Activated CD4-positive, alpha-beta T cell treated with anti-CD3 and anti-CD28 coated beads, Interleukin-2, Interleukin-6, amounts not matched to agents 100 ng/mL and 50 ng/mL, durations not matched to agents 16 hours and 8 hours (primary cell): ENCODE measurements at regions not wholly inside any gene's neighbourhood (a gene's known extent, or its start where the extent isn't known, plus 50 kb on each side); places are given as distances from the start of the nearest gene placed in this dataset.
"Not testable (repeated sequence)": the region's sequence is repeated elsewhere in the genome, so short reads cannot be mapped to it uniquely, and the experiment has no call there.

Experiments
- DNase-seq: peaks from one replicate; pipeline ENCODE4 v3.0.0-alpha.2; 2020

DNA sequence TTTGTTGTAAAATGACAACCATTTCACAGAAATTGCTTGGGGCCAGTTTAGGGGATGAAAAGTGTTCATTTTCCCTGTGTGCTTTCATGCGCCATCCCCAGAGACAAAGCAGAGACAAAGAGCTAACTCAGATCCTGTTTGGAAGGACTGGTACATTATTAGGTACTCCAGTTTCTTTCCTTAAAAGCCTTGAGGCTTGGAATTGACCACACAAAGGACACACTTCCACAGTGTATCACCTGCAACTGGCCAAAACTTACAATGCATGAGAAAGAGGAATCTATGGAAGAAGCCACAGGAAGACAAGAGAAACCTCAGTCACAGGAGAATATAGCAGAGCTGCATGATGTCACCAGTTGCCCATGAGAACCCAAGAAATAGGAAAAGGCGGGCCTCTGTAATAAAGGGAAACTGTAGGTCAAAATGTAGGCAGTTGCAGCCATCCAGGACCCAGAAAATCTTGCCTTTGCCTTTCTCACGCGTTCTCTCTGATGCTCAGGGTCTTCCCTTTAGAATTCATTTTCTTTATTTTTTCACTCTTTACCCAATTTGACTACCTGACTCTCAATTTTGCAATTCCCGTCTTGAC lies 339.0 kb downstream of the RMST start:
- DNase-seq = no peak

DNA sequence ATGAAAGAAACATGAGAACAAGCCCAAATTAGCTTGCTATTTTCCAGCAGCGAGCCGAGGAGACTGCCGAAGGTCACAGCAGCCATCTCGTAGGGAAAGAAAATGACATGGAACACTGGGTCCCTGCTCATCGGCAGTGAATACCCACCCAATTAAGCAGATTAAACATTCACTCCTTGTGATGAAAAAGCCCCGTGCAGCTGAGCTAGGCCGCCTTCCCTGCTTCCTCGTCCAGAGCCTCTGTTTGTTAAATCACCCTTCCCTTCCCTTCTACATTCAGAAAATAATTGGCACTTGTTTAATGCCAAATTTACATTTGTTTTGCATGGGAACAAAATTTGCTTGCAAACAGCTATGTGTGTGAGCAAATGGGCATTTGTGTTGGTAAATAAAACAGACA lies 342.5 kb downstream of the RMST start:
- no peak for DNase-seq

DNA sequence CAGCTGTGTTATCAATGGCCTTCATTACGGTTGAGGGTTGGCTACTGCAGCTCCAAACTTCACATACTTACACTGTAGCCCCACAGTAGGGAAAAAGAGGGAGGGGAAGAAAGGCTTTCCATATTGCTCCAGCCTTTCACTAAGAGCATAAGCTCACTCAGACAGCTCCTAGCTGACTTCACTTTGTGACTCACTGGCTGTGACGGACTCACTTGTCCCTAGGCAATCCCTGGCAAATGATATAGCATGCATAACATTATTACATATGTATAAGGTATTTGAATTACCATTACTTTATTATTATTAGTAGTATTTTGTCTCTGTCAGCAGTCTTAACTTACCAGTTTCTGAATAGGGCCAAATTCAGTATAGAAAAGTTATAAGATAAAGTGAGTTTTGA lies 350.7 kb downstream of the RMST start:
- no peak for DNase-seq

DNA sequence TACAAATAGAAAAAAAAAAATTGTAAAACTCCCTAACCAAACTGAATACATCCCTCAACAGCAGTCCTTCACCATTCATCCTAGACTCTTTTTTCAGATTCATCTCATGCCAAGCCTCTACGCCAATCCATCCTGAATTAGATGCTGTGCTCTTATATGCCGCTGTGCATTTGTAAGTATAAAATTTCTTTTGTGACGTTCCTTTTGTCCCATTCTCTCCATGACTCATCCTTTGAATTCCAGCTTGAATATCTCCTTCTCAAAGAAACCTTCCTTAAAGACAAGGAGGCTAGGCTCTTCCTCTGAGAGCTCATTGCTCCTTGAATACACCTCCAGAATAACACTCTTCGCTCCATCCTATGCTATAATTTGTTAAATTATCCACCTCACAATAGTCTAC lies 359.2 kb downstream of the RMST start:
- no peak for DNase-seq

DNA sequence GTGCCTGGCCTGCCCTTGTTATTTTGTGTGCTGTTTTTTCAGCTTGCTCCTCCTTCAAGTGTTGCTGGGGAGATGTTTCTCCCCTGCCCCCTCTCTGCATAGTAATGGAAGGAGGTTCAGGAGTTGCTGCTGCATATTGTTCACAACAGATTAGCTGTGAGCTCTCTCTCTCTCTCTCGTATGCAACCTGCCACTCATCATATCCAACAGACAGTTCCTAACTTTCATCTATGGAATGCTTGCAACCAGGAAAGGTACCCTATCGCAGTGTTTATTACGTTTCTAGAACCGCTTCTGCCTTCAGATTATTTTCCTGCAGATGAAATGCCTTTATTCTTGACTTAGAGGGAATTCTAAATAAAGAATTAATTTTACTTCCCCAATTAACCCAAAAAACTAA lies 372.9 kb downstream of the RMST start:
- DNase-seq = no peak

DNA sequence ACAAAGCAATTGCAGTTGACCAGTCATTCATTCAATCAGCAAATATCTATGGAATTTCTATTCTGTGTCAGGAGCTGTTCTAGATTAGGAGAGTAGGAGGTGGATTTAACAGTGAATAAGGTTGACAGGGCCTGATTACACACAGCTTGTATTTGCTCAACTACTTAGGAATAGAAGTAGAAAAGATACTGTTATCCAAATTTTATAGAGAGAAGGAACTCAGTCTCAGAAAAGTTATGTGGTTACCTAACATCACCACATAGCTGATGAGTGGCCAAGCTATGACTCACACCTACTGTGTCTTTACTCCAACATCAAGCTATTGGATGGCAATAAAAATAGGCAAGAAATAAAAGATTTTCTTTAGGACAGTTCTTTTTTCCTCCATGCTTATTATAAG lies 374.8 kb downstream of the RMST start:
- DNase-seq = no peak

DNA sequence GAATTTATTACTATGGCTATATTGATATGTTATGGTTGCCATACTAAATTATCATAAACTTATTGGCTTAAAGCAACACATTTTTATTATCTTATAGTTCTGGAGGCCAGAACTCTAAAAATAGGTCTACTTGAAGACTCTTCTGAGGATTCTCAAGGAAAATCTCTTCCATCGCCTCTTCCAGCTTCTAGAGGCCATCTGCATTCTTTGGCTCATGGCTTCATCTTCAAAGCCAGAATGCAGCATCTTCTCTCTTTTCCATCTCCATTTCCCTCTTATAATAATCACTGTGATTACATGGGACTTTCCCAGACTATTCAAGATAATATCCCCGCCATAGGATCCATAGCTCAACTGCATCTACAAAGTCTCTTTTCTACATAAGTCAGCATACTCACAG lies 385.4 kb downstream of the RMST start:
- DNase-seq = no peak

DNA sequence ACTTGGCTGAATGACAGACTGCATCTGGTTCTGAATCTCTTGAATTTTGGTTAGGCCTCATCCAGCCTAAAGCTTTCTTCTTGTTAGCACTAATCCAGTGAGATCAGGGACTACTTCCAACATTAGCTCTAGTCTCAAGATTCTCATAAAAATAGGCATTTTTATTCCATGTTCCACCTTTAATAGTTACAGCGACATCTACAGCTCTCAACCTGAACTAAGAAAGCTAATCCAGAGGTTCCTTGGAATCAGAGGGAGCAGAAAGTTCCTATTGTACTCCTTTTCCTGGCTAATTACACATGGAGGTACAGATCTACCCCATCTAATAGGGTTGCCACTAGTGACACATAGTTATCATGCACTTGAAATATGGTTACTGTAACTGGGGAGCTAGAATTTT lies 391.9 kb downstream of the RMST start:
- DNase-seq = no peak

DNA sequence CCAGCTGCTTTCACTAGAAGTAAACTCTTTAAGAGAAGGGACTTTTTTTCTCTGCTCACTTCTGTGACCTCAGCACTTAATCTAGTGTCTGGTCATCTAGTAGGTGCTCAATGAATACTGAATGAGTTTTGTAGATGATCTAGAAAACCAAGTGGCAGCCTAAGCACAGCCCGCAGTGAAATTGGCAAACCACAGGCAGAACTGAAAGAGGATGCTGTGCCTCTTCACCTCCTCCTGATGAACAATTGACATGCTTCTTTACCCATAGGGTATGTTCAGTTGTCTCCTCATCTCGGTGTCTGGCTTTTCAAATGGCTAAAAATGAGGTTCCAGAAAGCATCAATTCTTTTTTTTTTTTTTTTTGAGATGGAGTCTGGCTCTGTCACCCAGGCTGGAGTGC lies 399.5 kb downstream of the RMST start:
- DNase-seq = no peak

DNA sequence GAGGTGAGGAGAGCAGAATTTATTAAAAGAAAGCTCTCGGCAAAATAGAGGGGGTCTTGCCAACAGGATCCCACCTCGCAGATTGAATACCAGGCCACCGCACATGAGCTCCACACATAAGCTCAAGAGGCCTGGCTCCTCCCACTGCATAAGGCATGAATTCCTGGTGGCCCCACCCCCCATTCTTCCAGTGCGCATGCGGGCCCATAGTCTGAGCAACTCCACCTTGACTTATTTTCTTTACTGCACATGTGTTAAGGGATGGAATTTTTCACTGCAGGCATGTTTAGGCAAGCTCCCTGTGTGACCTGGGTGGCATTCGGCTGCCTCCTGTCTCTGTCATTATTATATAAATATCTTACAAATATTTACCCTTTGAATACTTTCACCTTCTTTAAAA lies 412.5 kb downstream of the RMST start:
- no peak for DNase-seq

DNA sequence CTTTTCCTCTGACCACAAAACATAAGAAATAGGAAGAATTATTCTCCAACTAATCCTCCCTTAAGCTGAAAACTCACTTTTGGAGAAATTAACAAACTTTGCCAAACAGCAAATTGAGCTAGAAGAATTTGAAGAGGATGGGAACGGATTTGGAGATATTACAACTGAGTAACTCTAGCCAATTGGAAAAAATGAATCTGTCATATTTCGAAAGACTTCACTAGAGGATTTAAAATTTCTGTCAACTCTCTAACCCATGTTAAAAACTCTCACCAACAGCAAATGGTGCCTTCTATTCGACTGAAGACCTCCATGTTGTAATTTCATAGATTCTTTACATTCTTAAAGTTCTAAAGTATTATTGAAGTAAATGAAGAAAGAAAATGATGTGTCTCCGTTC lies 414.2 kb downstream of the RMST start:
- DNase-seq = no peak

DNA sequence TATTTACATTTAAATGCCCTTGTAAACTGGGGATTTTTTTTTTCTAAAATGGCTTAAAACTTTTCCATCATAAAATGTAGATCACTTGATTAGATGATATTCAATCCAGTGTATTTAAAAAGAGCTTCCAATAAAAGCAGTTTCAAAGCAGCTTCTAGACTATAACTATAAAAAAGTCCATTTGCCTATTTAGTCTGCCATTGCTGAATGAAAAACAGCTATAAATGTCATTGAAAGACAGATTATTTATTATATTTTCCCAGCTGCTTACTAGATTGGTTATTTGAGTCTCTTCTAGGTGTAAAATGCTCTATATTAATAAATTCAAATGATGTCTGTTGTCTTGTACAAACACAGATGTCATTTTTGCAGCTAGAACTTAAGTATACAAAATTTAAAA lies 414.8 kb downstream of the RMST start:
- no peak for DNase-seq

DNA sequence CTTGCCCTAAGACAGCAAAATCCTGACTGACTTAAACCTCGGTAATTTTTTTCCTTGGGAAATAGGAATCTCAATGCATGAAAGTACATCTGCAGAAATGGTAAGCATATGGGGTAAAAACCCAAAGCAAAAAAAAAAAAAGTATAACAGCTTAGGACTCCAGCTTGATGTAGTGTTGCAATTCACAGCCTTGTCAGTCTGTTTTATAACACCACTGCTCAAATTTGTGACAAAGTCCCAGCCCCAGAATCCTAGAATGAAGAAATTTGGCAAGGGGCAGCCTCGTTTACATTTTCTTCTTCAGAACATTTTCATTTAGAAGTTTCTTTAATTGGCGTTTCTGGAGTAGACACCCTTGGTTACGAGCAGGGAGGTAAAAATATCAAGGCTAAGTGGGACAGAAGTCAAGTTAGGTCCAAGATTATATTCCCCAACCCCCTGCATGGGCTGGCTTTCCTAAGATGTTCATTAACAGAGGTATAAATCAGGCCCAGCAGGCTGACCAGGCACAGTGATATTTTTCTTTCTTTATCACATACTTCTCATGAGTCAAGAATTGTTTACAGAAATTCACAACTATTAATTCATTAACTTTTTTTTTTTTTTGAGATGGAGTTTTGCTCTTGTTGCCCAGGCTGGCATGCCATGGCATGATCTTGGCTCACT lies 424.0 kb downstream of the RMST start:
- no peak for DNase-seq

DNA sequence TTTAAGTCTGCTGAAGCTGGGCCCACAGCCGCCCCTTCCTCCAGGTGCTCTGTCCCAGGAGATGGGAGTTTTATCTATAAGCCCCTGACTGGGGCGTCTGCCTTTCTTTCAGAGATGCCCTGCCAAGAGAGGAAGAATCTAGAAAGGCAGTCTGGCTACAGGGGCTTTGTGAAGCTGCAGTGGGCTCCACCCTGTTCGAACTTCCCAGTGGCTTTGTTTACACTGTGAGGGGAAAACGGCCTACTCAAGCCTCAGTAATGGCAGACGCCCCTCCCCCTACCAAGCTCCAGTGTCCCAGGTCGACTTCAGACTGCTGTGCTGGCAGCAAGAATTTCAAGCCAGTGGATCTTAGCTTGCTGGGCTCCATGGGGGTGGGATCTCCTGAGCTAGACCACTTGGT lies 435.3 kb downstream of the RMST start:
- not testable (repeated sequence) for DNase-seq

DNA sequence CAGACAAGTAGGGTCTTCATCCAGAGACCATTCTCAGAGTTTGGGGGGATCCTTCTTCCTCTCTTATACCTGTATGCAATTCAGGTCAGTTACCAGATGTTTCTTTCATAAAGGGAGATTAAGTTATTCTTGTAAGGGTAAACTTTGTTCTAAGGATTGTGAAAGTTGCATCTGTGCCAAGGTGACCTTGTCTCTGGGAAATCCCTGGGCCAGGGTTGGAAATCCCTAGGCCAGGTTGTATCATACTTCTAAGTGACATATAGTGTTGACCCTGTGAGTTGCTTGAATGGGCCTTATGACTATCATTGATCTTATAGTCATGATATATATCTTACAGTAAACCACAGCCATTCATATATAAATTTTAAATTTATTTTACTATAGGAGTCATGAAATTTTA lies 436.9 kb downstream of the RMST start:
- DNase-seq = no peak

DNA sequence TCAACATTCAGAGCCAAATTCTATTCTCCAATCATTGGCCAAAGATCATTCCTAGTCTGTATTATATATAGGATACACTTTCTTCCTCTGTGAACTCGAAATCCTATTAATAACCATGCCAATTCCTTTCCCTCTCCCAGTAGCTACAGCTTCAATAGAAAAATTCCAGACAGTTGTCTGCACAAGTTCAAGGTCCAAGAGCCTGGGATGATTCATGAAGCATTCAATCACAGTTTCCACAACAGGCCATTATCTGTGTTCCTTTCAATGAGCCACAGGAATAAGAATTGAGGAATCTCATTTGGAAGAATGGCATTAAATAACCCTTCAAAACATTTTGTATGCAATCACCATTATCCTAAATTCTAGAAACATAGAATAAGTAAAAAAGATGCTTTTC lies 437.4 kb downstream of the RMST start:
- DNase-seq = no peak

DNA sequence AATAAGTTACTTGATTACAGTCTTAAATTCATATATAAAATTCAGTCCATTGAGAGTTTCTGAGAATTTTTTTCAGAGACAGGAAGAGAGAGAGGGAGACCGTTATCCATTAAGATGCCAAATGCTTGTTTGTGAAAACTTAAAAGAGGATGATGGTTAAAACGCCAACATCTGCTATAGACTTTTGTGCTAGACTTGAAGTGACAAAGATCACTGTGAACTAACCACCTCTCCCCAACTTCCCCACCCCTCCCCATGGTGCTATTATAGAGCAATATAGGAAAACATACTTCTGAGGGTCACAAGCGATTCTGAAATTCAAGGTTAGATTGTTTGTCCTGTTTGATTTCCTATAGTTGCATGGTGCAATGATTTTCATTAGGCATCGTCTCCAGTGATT lies 440.8 kb downstream of the RMST start:
- no peak for DNase-seq

DNA sequence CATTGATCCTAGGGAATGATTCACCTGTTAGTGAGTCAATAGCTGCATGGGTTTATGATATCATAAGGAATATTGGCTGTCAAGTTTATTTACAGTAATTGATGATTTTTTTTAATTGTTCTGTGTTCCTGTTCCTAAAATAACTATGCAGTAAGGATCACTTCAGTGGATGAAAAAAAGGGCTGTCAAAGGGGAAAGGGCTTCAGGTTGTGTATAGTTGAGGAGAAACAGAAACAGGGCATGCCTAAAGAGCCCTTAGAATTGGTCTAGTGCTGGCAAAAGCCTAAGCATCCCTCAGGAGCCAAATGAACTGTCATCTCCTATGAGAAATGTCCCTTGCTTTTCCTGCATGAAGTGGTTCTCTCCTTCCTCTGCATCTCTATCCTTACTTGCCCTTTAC lies 444.9 kb downstream of the RMST start:
- DNase-seq = no peak

DNA sequence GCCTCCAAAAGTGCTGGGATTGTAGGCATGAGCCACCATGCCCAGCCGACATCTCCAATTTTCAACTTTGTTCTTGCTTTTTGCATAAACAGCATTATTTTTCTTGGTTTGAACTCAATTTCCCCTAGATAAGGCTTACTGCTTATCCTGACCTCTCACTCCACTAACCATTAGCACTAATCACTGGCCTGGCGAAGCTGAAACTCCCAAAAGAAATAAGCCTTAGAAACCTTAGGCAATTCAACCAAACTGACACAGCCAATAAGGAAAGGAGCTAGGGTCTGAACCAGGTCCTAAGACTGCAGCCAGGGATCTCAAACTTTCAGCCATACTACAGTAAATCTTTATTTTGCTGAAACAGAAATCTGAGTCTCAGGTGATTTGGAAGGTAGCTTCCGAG lies 448.0 kb downstream of the RMST start:
- no peak for DNase-seq

DNA sequence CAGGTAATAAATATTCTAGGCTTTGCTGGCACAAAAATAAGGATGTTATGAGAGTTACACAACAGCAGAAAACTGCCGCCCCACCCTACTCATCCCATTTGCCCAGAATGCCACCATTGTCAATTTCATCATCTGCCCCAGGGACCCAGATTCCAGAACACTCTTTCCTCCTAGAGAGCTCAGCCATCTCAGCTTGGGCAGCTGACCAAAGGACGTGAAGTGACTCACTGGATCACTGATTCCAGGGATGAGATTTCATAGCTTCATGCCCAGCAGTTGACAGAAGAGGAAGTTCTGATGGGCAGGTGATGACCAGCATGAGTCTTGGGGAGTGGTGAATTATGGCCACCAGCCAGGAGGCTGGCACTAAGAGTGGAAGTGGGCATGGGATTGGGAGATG lies 450.3 kb downstream of the RMST start:
- DNase-seq = no peak

DNA sequence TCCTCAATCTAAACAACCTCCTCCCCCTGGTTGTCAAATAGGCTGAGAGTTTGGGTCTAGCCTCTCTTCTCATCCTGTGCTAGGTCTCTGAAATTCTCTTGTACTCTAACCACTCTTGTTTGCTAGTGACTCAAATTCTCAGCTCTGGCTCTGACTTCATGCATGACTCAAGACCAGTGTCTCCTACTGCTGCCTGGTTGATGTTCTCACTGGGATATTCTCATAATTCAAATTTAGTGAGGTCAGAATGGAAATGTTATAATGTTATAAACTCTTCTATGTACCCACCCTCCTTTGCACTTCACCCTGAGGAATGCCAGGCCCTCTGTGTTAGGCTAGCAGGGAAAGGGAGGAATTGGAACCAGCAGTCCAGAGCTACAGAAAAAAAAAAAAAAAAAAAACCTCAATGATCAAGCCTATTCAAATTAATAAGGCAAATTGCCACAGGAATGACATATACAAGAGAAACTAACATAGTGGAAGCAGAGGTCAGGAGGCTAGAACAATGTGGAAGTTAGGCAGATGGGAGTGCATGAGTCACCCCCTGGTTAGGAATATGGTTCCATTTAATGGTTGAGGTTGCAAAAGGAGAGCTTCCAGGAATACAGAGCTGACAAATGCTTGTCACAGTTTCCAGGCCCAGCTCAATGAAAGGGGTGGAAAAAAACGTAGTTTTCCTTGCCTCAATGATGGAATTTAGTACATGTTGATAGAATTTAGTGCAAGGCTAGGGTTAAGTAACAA lies 459.5 kb downstream of the RMST start:
- DNase-seq = no peak

DNA sequence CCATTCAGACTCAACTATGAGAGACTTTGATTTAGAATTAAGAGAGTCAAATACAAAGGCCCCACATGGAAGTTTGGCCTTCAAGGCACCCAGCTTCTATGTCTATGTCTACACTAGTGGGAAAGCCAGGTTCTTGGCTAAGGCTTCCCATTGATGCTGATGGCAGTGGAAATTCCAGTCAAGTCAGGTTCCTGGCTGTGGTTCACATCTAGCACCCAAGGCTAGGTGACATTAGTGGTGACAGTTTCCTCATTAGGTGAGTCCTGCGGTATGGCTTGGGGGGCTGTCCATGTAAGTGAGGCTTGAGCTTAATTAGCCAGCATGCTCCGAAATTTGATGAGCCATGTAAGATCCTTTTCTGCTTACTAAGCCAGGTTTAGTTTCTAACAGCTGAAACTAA lies 460.9 kb downstream of the RMST start:
- DNase-seq = no peak

DNA sequence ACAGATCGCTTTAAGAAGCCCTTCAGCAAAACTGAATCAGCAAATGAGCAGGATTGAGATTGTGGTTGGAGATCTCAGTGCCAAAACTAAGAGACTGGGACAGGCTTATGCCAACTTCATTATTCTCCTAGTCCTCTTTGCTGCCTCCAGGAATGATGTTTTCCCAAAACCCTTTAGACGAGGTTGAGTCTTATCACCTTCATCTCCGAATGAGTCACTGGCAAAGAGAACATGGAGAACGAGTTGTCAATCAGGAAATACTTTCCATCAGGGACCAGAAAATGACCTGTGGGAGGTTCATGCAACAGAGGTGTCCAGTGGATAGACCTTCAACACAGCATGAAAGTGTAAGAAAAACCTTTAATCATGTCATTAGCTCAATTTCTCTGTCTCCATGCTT lies 461.5 kb downstream of the RMST start:
- DNase-seq = no peak

DNA sequence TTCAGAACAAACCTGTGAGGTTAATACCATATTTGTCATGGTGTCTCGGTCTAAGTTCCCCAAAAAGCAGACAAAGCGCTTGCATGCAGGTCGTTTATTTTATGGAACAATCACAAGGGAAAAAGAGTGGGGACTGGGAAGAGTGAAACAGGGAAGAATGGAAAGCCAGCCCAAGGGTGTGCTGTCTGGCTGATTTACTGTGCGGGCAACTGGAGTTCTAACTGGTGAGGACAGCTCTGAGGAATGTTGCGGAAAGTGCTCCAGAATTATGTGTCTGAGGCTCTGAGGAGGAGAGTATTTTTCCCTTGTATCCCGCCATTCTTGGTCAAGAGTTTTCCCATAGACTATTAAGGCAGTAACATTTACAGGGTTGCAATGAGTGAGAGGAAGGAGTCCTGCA lies 465.4 kb downstream of the RMST start:
- no peak for DNase-seq

DNA sequence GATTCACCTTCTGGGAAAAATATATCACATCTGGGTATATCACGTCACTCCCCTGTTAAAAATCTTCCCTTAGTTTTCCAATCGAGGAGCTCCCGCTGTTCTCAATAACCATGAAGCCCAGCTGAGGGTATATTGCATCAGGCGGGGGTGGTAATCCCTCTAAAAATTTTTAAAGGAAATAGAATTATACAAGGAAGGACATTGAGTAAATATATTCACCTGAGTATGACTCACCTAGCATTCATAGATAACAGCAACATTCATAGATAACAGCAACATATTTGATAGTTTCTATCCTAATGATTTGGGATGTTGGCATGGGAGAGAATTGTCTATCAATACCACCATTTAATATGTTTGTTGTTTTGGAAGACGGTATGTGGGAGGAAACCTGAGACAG lies 473.6 kb downstream of the RMST start:
- no peak for DNase-seq
